Adrenal gland (tissue), 9 donors: ENCODE measurements at regions not wholly inside any gene's neighbourhood (a gene's known extent, or its start where the extent isn't known, plus 50 kb on each side); places are given as distances from the start of the nearest gene placed in this dataset.

Experiments
- DNase-seq, 7 donors: peaks; one replicate each; pipeline ENCODE4 v3.0.0-alpha.2; 2019 to 2020
- H3K27ac ChIP-seq, 5 donors: fragments of 200-600 bp; sonication (generic) in 4 of 5; 1 replicate in 3 of 5; 2 replicates in 2 of 5; pipeline versions ENCODE4 v1.5.1 to v1.8.0; 2016 to 2020; ENCODE audit warnings: mild to moderate bottlenecking in 1 of 5
- H3K27me3 ChIP-seq: fragments of 200-600 bp; 2 replicates; pipeline ENCODE4 v1.8.0; 2021
- H3K36me3 ChIP-seq, 2 donors: fragments of 200-600 bp; replicated peaks in 1 of 2; 1 replicate in 1 of 2; 2 replicates in 1 of 2; pipeline versions ENCODE4 v1.5.1 to v1.8.0; 2018 to 2022
- H3K4me1 ChIP-seq, 2 donors: fragments of 200-600 bp; replicated peaks in 1 of 2; 1 replicate in 1 of 2; 2 replicates in 1 of 2; pipeline versions ENCODE4 v1.5.1 to v1.8.0; 2018 to 2021
- H3K4me3 ChIP-seq, 4 donors: fragments of 200-600 bp; sonication (generic) in 3 of 4; one replicate each; pipeline ENCODE4 v1.5.1; 2016 to 2018
- H3K9me3 ChIP-seq, 3 donors: fragments of 200-600 bp; sonication (generic) in 1 of 3; replicated peaks in 1 of 3; 1 replicate in 2 of 3; 2 replicates in 1 of 3; pipeline versions ENCODE4 v1.5.1 to v1.8.0; 2016 to 2021
- POLR2A ChIP-seq, 2 donors: fragments of 450-650 bp; IDR thresholded peaks; one replicate each; pipeline ENCODE4 v1.6.1; 2017; ENCODE audit warnings: antibody characterized with exemption in 2 of 2, mild to moderate bottlenecking in 2 of 2, moderate library complexity in 1 of 2
- WGBS, 4 donors: extraction: QIAGEN DNeasy Blood & Tissue Kit in 2 of 4; methylation state at CpG; one replicate each; pipeline versions ENCODE4 v1.1.5 to v1.1.7; 2013 to 2017; 5-methylcytosine and 5-hydroxymethylcytosine counted together
- intact Hi-C, 2 donors: fragments of 100-400 bp; cut with DNase I; formaldehyde crosslinking; loops; one replicate each; pipeline versions ENCODE4 v1.14.1 to v1.15.0; 2022 to 2023
- TF ChIP-seq, protein P1 (sequence below), 6 experiments: fragments of 450-650 bp in 4 of 6; fragments of 200-600 bp in 2 of 6; sonication (generic) in 1 of 6; IDR thresholded peaks; 1 replicate in 5 of 6; 2 replicates in 1 of 6; pipeline versions ENCODE4 v1.5.1 to v1.8.0; 2016 to 2021; ENCODE audit warnings: antibody characterized with exemption in 6 of 6, mild to moderate bottlenecking in 2 of 6, moderate library complexity in 1 of 6
- donor health status: healthy with polysubstance abuse.
- donor health status: Bipolar disorder and iron deficiency.
- donor health status: DM: yes; HTN: yes; CAD: no.
- donor health status: DM: no; HTN: no; CAD: no.
- donor health status: DM: no; HTN: no; CAD: no.

GRCh38 chr7:52197221-52197620 lies 838.2 kb upstream of the POM121L12 start:
- H3K36me3 ChIP-seq = no peaks in the 10 kb centered on the region
- no peak overlapping the region for H3K4me3 ChIP-seq
- intact Hi-C loops = no loop called here
- DNase-seq = no peak
- no peaks in the 10 kb centered on the region for H3K9me3 ChIP-seq
- no peak for TF ChIP-seq POLR2A (IDR thresholded peaks at IDR 0.05)
- TF ChIP-seq, protein P1, sequence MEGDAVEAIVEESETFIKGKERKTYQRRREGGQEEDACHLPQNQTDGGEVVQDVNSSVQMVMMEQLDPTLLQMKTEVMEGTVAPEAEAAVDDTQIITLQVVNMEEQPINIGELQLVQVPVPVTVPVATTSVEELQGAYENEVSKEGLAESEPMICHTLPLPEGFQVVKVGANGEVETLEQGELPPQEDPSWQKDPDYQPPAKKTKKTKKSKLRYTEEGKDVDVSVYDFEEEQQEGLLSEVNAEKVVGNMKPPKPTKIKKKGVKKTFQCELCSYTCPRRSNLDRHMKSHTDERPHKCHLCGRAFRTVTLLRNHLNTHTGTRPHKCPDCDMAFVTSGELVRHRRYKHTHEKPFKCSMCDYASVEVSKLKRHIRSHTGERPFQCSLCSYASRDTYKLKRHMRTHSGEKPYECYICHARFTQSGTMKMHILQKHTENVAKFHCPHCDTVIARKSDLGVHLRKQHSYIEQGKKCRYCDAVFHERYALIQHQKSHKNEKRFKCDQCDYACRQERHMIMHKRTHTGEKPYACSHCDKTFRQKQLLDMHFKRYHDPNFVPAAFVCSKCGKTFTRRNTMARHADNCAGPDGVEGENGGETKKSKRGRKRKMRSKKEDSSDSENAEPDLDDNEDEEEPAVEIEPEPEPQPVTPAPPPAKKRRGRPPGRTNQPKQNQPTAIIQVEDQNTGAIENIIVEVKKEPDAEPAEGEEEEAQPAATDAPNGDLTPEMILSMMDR (IDR thresholded peaks at IDR 0.05) = no peak
- no peak overlapping the region for H3K27ac ChIP-seq
- no peaks in the 10 kb centered on the region for H3K4me1 ChIP-seq
- H3K27me3 ChIP-seq = no peaks in the 10 kb centered on the region
- WGBS, 4 donors = 0 to 49% (median 13%) methylated on average over 1 of the region's 1 CpG

DNA sequence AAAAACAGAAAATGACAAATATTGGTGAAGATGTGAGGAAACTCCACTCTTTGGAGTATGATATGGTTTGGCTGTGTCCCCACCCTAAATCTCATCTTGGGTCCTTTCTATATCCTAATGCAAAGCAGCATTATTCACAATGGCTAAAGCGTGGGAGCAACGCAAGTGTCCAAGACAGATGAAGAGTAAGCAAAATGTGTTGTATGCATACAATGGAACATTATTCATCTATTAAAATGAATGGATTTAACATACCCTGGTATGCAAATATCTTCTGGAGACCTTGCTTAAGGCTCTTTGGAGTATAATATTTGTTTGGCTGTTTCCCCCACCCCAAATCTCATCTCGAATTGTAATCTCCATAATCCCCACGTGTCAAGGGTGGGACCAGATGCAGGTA lies 839.8 kb upstream of the POM121L12 start:
- intact Hi-C loops = no loop called here
- no peaks in the 10 kb centered on the region for H3K4me1 ChIP-seq
- no peak overlapping the region for H3K27ac ChIP-seq
- no peak for DNase-seq
- H3K9me3 ChIP-seq = no peaks in the 10 kb centered on the region
- H3K36me3 ChIP-seq = no peaks in the 10 kb centered on the region
- TF ChIP-seq, protein P1 (IDR thresholded peaks at IDR 0.05) = no peak
- TF ChIP-seq POLR2A (IDR thresholded peaks at IDR 0.05) = no peak
- WGBS, 4 donors = 59 to 85% (median 67%) methylated on average over 4 of the region's 4 CpGs
- H3K27me3 ChIP-seq = no peaks in the 10 kb centered on the region
- H3K4me3 ChIP-seq = no peak overlapping the region

DNA sequence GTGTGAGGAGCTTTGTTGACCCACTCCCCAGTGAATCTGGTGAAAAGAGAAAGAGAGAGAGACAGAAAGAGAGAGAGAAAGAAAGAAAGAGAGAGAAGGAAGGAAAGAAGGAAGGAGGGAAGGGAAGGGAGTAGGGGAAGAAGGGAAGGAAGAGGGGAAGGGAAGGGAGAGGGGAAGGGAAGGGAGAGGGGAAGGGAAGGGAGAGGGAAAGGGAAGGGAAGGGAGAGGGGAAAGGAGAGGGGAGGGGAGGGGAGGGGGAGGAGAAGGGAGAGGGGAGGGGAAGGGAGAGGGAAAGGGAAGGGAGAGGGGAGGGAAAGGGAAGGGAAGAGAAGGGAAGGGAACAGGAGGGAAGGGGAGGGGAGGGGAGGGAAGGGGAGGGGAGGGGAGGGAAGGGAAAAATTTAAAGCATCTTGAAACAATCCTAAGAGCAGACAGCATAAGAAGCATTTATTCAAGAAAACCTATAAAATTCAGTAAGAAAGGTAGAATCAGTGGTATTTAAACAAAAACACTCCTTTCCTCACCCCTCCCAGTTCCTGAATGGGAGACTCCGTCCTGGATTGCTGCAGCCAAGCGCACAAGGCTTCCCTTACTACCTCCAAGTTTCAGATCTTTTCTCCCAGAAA lies 846.2 kb upstream of the POM121L12 start:
- H3K27me3 ChIP-seq = no peaks in the 10 kb centered on the region
- intact Hi-C loops = no loop called here
- H3K36me3 ChIP-seq = no peaks in the 10 kb centered on the region
- H3K4me3 ChIP-seq = no peak overlapping the region
- no peaks in the 10 kb centered on the region for H3K4me1 ChIP-seq
- WGBS, 4 donors = 77 to 88% (median 80%) methylated on average over 2 of the region's 2 CpGs
- H3K9me3 ChIP-seq = no peaks in the 10 kb centered on the region
- H3K27ac ChIP-seq = no peak overlapping the region
- TF ChIP-seq POLR2A (IDR thresholded peaks at IDR 0.05) = no peak
- TF ChIP-seq, protein P1 (IDR thresholded peaks at IDR 0.05) = no peak
- DNase-seq = no peak

GRCh38 chr7:52184006-52184703 lies 851.3 kb upstream of the POM121L12 start:
- no peak for DNase-seq
- intact Hi-C loops = no loop called here
- Histone ChIP-seq H3K36me3 (no peaks in the 10 kb centered on the region), H3K4me1 (no peaks in the 10 kb centered on the region), H3K27ac (no peak overlapping the region), H3K27me3 (no peaks in the 10 kb centered on the region), H3K9me3 (no peaks in the 10 kb centered on the region), H3K4me3 (no peak overlapping the region)
- 67 to 87% (median 74%) methylated on average over 8 of the region's 8 CpGs for WGBS, 4 donors
- TF ChIP-seq POLR2A (IDR thresholded peaks at IDR 0.05) = no peak
- TF ChIP-seq, protein P1 (IDR thresholded peaks at IDR 0.05) = no peak
